ENCODE measurements at regions not wholly inside any gene's neighbourhood (a gene's known extent, or its start where the extent isn't known, plus 50 kb on each side); places are given as distances from the start of the nearest gene placed in this dataset.
"Not testable (repeated sequence)": the region's sequence is repeated elsewhere in the genome, so short reads cannot be mapped to it uniquely, and the experiment has no call there.

DNA sequence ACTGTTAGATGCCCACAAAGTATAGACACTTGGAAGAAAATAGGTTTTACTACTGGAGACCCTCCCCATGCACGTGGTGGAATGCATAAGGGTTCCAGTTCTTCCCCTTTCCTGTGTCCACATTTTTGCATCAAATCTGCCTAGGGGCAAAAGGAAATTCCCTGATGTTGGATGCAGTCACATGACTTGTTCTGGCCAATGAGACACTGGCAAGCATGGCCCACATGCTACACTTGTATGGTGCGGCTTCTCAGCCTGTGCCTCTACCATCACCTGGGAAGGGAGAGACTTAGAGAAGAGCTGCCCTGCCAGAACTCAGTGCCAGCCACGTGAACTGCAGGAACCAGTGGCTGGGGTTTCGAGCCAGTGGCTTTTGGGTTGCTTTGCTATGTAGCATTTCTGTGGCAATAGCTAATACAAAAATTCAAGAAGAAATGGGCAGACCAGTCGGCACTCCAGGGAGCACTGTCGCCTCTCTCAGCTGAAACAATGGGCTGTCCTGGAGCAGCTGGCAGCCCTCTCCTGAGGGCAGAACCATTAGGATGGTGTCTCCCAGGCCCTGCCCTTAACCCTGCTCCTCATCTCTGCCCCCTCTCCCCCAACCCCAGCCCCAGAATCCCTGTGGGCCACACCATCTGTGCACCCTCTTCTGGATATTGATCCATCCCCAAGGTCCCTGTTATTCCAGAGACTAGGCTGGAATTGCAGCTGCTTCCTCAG lies 634.0 kb downstream of the UQCRFS1 start:
- ATAC-seq (ENCODE audit: low read depth in 2 of 2) (no peak), DNase-seq (no peak)
- H3K36me3 Mint-ChIP-seq, result no peaks in the 10 kb centered on the region
- no peaks in the 10 kb centered on the region for H3K4me1 Mint-ChIP-seq
- Histone ChIP-seq H3K4me3 (ENCODE audit: low read depth, low read length) (no peak overlapping the region), H3K27me3 (ENCODE audit: control insufficient read depth, insufficient read depth, low read length) (no peaks in the 10 kb centered on the region), H3K4me1 (ENCODE audit: control insufficient read depth, insufficient read depth, low read length, poor library complexity, severe bottlenecking) (no peaks in the 10 kb centered on the region), H3K9me3 (ENCODE audit: control insufficient read depth in 2 of 2, low read length in 2 of 2) (no peaks in the 10 kb centered on the region), H3K27ac (ENCODE audit: insufficient read depth, low read length, poor library complexity, severe bottlenecking) (no peak overlapping the region), H3K36me3 (ENCODE audit: control insufficient read depth, insufficient read depth, low read length) (no peaks in the 10 kb centered on the region)
- peaks cover 0 to 8% (median 3%) of the 10 kb centered on the region in 7 donors for H3K9me3 Mint-ChIP-seq
- no peak overlapping the region for H3K27ac Mint-ChIP-seq
- no peak overlapping the region for H3K4me3 Mint-ChIP-seq
- H3K27me3 Mint-ChIP-seq, result peaks cover 4% of the 10 kb centered on the region

DNA sequence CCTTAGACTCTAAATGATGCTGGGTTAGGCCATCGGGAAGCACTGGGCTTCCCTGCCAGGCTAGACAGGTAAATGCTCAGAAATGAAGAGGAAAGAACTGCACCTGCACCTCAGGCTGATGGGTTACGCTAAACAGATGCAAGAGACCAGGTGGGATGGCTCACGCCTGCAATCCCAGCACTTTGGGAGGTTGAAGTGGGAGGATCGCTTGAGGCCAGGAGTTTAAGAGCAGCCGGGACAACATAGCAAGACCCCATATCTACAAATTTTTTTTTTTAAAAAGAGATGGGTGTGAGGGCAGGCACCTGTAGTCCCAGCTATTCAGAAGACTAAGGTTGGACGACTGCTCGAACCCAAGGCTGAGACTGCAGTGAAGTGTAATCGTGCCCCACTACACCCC lies 634.7 kb downstream of the UQCRFS1 start:
- peaks cover 4% of the 10 kb centered on the region for H3K27me3 Mint-ChIP-seq
- H3K4me3 Mint-ChIP-seq, result no peak overlapping the region
- no peaks in the 10 kb centered on the region for H3K9me3 ChIP-seq (ENCODE audit: control insufficient read depth in 2 of 2, low read length in 2 of 2)
- no peak overlapping the region for H3K4me3 ChIP-seq (ENCODE audit: low read depth, low read length)
- DNase-seq (no peak), ATAC-seq (ENCODE audit: low read depth in 2 of 2) (no peak)
- peaks cover 0 to 8% (median 4%) of the 10 kb centered on the region in 7 donors for H3K9me3 Mint-ChIP-seq
- no peaks in the 10 kb centered on the region for H3K36me3 ChIP-seq (ENCODE audit: control insufficient read depth, insufficient read depth, low read length)
- H3K4me1 Mint-ChIP-seq, result no peaks in the 10 kb centered on the region
- H3K27me3 ChIP-seq (ENCODE audit: control insufficient read depth, insufficient read depth, low read length), result no peaks in the 10 kb centered on the region
- H3K27ac ChIP-seq (ENCODE audit: insufficient read depth, low read length, poor library complexity, severe bottlenecking), result no peak overlapping the region
- H3K36me3 Mint-ChIP-seq, result no peaks in the 10 kb centered on the region
- H3K27ac Mint-ChIP-seq, result no peak overlapping the region
- H3K4me1 ChIP-seq (ENCODE audit: control insufficient read depth, insufficient read depth, low read length, poor library complexity, severe bottlenecking), result no peaks in the 10 kb centered on the region

DNA sequence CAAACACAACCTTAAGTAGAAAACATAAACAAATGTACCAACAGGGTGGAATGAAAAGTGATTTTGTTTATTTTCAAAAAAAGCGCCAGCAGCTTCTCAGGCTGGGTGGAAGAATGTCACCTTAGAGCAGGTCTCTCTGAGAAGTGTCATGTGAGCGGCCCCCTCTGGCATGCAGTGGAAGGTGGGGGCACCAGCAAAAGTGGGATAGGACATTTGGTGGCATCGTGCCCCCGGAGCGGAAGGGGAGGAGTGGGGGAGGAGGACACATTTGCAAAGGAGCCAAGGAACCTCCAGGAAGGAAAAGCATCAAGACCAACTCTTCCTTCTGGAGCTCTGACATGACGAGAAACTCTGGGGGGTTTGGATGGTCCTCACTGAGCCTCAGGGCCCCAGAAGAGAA lies 635.3 kb downstream of the UQCRFS1 start:
- Mint-ChIP-seq H3K4me1 (no peaks in the 10 kb centered on the region), H3K27me3 (peaks cover 4% of the 10 kb centered on the region), H3K36me3 (no peaks in the 10 kb centered on the region), H3K9me3 (peaks cover 0 to 7% (median 4%) of the 10 kb centered on the region in 7 donors), H3K4me3 (no peak overlapping the region), H3K27ac (no peak overlapping the region)
- ATAC-seq (ENCODE audit: low read depth in 2 of 2) (no peak), DNase-seq (no peak)
- no peak overlapping the region for H3K4me3 ChIP-seq (ENCODE audit: low read depth, low read length)
- H3K27ac ChIP-seq (ENCODE audit: insufficient read depth, low read length, poor library complexity, severe bottlenecking), result no peak overlapping the region
- no peaks in the 10 kb centered on the region for H3K9me3 ChIP-seq (ENCODE audit: control insufficient read depth in 2 of 2, low read length in 2 of 2)
- H3K4me1 ChIP-seq (ENCODE audit: control insufficient read depth, insufficient read depth, low read length, poor library complexity, severe bottlenecking), result no peaks in the 10 kb centered on the region
- no peaks in the 10 kb centered on the region for H3K27me3 ChIP-seq (ENCODE audit: control insufficient read depth, insufficient read depth, low read length)
- no peaks in the 10 kb centered on the region for H3K36me3 ChIP-seq (ENCODE audit: control insufficient read depth, insufficient read depth, low read length)

DNA sequence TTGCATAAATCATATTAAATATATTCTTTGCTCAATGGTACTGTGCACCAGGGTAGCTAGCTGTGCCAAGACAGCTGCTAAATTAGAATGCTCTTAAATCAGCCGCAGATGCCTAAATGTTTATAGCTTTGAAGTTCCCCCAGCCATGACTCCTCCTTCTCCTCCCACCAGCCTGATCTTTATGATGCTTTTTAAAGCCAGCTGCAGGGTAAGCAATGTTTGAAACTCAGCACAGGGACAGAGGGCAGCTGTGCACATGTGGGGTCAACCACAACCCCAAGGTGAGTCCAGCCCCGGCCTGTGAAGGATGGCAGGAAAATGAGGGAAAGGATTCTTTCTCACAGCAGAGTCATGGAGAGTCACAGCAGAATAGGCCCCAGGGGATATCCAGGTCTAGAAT lies 635.7 kb downstream of the UQCRFS1 start:
- Histone ChIP-seq H3K4me1 (ENCODE audit: control insufficient read depth, insufficient read depth, low read length, poor library complexity, severe bottlenecking) (no peaks in the 10 kb centered on the region), H3K36me3 (ENCODE audit: control insufficient read depth, insufficient read depth, low read length) (no peaks in the 10 kb centered on the region), H3K27ac (ENCODE audit: insufficient read depth, low read length, poor library complexity, severe bottlenecking) (no peak overlapping the region), H3K27me3 (ENCODE audit: control insufficient read depth, insufficient read depth, low read length) (no peaks in the 10 kb centered on the region), H3K4me3 (ENCODE audit: low read depth, low read length) (no peak overlapping the region), H3K9me3 (ENCODE audit: control insufficient read depth in 2 of 2, low read length in 2 of 2) (no peaks in the 10 kb centered on the region)
- ATAC-seq (ENCODE audit: low read depth in 2 of 2) (no peak), DNase-seq (no peak)
- peaks cover 4% of the 10 kb centered on the region for H3K27me3 Mint-ChIP-seq
- peaks cover 0 to 7% (median 4%) of the 10 kb centered on the region in 7 donors for H3K9me3 Mint-ChIP-seq
- H3K27ac Mint-ChIP-seq, result no peak overlapping the region
- no peak overlapping the region for H3K4me3 Mint-ChIP-seq
- H3K4me1 Mint-ChIP-seq, result no peaks in the 10 kb centered on the region
- H3K36me3 Mint-ChIP-seq, result no peaks in the 10 kb centered on the region

DNA sequence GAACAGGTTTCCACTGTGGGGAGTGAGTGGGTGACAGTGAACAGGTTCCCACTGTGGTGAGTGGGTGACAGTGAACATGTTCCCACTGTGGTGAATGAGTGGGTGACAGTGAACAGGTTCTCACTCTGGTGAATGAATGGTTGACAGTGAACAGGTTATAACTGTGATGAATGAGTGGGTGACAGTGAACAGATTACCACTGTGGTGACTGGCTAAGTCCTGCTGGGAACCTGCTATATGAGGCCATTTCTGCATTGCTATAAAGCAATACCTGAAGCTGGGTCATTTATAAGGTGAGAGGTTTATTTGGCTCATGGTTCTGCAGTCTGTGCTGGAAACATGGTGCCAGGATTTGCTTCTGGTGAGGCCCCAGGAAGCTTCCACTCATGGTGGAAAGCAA lies 637.1 kb downstream of the UQCRFS1 start:
- H3K9me3 ChIP-seq (ENCODE audit: control insufficient read depth in 2 of 2, low read length in 2 of 2), result no peaks in the 10 kb centered on the region
- Mint-ChIP-seq H3K27ac (no peak overlapping the region), H3K4me1 (no peaks in the 10 kb centered on the region), H3K4me3 (no peak overlapping the region), H3K27me3 (peaks cover 4% of the 10 kb centered on the region), H3K9me3 (peaks cover 0 to 7% (median 4%) of the 10 kb centered on the region in 7 donors), H3K36me3 (no peaks in the 10 kb centered on the region)
- no peaks in the 10 kb centered on the region for H3K27me3 ChIP-seq (ENCODE audit: control insufficient read depth, insufficient read depth, low read length)
- no peaks in the 10 kb centered on the region for H3K4me1 ChIP-seq (ENCODE audit: control insufficient read depth, insufficient read depth, low read length, poor library complexity, severe bottlenecking)
- DNase-seq, result no peak
- H3K36me3 ChIP-seq (ENCODE audit: control insufficient read depth, insufficient read depth, low read length), result no peaks in the 10 kb centered on the region
- H3K27ac ChIP-seq (ENCODE audit: insufficient read depth, low read length, poor library complexity, severe bottlenecking), result no peak overlapping the region
- H3K4me3 ChIP-seq (ENCODE audit: low read depth, low read length), result no peak overlapping the region
- ATAC-seq (ENCODE audit: low read depth in 2 of 2), result no peak

DNA sequence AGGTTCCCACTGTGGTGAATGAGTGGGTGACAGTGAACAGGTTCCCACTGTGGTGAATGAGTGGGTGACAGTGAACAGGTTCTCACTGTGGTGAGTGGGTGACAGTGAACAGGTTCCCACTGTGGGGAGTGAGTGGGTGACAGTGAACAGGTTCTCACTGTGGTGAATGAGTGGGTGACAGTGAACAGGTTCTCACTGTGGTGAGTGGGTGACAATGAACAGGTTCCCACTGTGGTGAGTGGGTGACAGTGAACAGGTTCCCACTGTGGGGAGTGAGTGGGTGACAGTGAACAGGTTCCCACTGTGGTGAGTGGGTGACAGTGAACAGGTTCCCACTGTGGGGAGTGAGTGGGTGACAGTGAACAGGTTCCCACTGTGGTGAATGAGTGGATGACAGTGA lies 637.6 kb downstream of the UQCRFS1 start:
- not testable (repeated sequence) for H3K9me3 ChIP-seq (ENCODE audit: control insufficient read depth in 2 of 2, low read length in 2 of 2); H3K9me3 Mint-ChIP-seq; H3K27me3 ChIP-seq (ENCODE audit: control insufficient read depth, insufficient read depth, low read length); H3K36me3 Mint-ChIP-seq; H3K4me3 Mint-ChIP-seq; ATAC-seq (ENCODE audit: low read depth in 2 of 2); H3K27me3 Mint-ChIP-seq; H3K4me3 ChIP-seq (ENCODE audit: low read depth, low read length); H3K27ac Mint-ChIP-seq; H3K36me3 ChIP-seq (ENCODE audit: control insufficient read depth, insufficient read depth, low read length); H3K4me1 ChIP-seq (ENCODE audit: control insufficient read depth, insufficient read depth, low read length, poor library complexity, severe bottlenecking); H3K27ac ChIP-seq (ENCODE audit: insufficient read depth, low read length, poor library complexity, severe bottlenecking); DNase-seq; H3K4me1 Mint-ChIP-seq

DNA sequence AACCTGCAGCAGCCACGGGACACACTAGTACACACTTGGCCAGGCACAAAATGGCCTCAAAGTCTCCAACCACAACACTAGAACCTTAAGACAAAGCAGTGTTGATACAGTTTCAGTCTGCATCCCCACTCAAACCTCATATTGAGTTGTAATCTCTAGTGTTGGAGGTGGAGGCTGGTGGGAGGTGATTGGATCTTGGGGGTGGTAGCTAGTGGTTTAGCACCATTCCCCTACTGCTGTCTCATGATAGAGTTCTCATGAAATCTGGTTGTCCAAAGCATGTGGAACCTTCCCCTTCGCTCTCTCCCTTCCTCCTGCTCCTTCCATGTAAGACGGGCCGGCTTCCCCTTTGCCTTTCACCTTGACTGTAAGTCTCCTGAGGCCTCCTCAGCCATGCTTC lies 638.7 kb downstream of the UQCRFS1 start:
- H3K27ac Mint-ChIP-seq, result peak overlapping the region in 1 of 3 donors; percentile 21
- H3K9me3 Mint-ChIP-seq, result peaks cover 0 to 5% (median 0%) of the 10 kb centered on the region in 7 donors
- H3K4me3 Mint-ChIP-seq, result no peak overlapping the region
- H3K27me3 Mint-ChIP-seq, result peaks cover 4% of the 10 kb centered on the region
- H3K9me3 ChIP-seq (ENCODE audit: control insufficient read depth in 2 of 2, low read length in 2 of 2), result no peaks in the 10 kb centered on the region
- no peak overlapping the region for H3K4me3 ChIP-seq (ENCODE audit: low read depth, low read length)
- DNase-seq, result no peak
- no peaks in the 10 kb centered on the region for H3K36me3 Mint-ChIP-seq
- no peaks in the 10 kb centered on the region for H3K4me1 ChIP-seq (ENCODE audit: control insufficient read depth, insufficient read depth, low read length, poor library complexity, severe bottlenecking)
- H3K27ac ChIP-seq (ENCODE audit: insufficient read depth, low read length, poor library complexity, severe bottlenecking), result no peak overlapping the region
- no peak for ATAC-seq (ENCODE audit: low read depth in 2 of 2)
- no peaks in the 10 kb centered on the region for H3K27me3 ChIP-seq (ENCODE audit: control insufficient read depth, insufficient read depth, low read length)
- H3K4me1 Mint-ChIP-seq, result no peaks in the 10 kb centered on the region
- no peaks in the 10 kb centered on the region for H3K36me3 ChIP-seq (ENCODE audit: control insufficient read depth, insufficient read depth, low read length)

Measured in CD4-positive, CD25-positive, alpha-beta regulatory T cell (primary cell).